ENCODE measurements at regions not wholly inside any gene's neighbourhood (a gene's known extent, or its start where the extent isn't known, plus 50 kb on each side); places are given as distances from the start of the nearest gene placed in this dataset.

- no peak for TF ChIP-seq CTCF (conservative IDR thresholded peaks at IDR 0.05)
- no peak for TF ChIP-seq EZH2 (IDR thresholded peaks at IDR 0.05; ENCODE audit: low read depth)
Measured at GRCh38 chr5:61884252-61884855, 421.7 kb upstream of the KIF2A start.
